ENCODE measurements at regions not wholly inside any gene's neighbourhood (a gene's known extent, or its start where the extent isn't known, plus 50 kb on each side); places are given as distances from the start of the nearest gene placed in this dataset.

- Histone ChIP-seq H3K4me3 (ENCODE audit: low read depth, low read length) (no peak overlapping the region), H3K27me3 (replicated peaks; ENCODE audit: control insufficient read depth, insufficient read depth, low read length) (no peaks in the 10 kb centered on the region), H3K9me3 (no peaks in the 10 kb centered on the region), H3K36me3 (ENCODE audit: control insufficient read depth, insufficient read depth, low read length) (no peaks in the 10 kb centered on the region), H3K4me1 (no peaks in the 10 kb centered on the region)
- Mint-ChIP-seq H3K9me3 (ENCODE audit: unreplicated experiment) (peaks cover 19% of the 10 kb centered on the region), H3K36me3 (ENCODE audit: insufficient read depth, unreplicated experiment) (no peaks in the 10 kb centered on the region), H3K27me3 (ENCODE audit: insufficient read depth, unreplicated experiment) (no peaks in the 10 kb centered on the region), H3K4me3 (ENCODE audit: unreplicated experiment) (no peak overlapping the region), H3K27ac (ENCODE audit: unreplicated experiment) (no peak overlapping the region), H3K4me1 (ENCODE audit: low read depth, unreplicated experiment) (no peaks in the 10 kb centered on the region)
- no peak for DNase-seq
- TF ChIP-seq, protein P1, sequence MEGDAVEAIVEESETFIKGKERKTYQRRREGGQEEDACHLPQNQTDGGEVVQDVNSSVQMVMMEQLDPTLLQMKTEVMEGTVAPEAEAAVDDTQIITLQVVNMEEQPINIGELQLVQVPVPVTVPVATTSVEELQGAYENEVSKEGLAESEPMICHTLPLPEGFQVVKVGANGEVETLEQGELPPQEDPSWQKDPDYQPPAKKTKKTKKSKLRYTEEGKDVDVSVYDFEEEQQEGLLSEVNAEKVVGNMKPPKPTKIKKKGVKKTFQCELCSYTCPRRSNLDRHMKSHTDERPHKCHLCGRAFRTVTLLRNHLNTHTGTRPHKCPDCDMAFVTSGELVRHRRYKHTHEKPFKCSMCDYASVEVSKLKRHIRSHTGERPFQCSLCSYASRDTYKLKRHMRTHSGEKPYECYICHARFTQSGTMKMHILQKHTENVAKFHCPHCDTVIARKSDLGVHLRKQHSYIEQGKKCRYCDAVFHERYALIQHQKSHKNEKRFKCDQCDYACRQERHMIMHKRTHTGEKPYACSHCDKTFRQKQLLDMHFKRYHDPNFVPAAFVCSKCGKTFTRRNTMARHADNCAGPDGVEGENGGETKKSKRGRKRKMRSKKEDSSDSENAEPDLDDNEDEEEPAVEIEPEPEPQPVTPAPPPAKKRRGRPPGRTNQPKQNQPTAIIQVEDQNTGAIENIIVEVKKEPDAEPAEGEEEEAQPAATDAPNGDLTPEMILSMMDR (IDR thresholded peaks at IDR 0.05; ENCODE audit: insufficient read depth in 1 of 2, low read depth in 1 of 2, low read length in 1 of 2, severe bottlenecking in 1 of 2, unreplicated experiment in 1 of 2) = no peak
- BruUV-seq (replicated peaks) = no TSS peak
- intact Hi-C loops (cut with micrococcal nuclease; ENCODE audit: unreplicated experiment) = no loop called here
- ChIA-PET POLR2A (no interaction called here), CTCF (no interaction called here)
These were observed 444.2 kb downstream of the SNAPC1 start for GRCh38 chr14:62206456-62206855.

DNA sequence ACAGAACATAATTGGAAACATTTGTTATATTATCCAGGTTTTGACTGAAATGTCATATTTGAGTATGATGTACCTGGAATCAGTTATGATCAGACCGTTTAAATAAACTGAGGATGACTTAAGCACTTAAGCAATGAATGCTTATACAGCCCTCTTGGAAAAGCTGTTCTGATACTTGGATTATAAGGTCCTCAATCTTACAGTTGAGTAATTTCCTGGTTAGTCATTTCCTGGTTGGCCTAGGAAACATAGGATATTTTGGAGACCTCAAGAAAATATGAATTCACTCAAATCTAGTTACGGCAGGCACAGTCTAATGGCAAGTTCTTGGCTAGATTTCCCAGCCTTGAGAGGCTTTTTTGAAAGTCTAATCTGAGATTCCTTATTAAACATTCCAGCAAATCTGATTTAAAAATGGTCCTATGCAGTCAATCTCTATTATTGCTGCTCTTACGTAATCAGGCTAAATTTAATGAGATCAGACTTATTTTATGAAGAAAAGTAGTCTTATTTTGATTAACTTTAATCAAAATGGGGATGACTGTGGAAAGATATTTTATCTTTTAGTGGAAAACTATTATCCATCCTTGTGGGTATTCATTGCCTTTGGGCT lies 447.2 kb downstream of the SNAPC1 start:
- H3K4me3 Mint-ChIP-seq (ENCODE audit: unreplicated experiment) = no peak overlapping the region
- ChIA-PET POLR2A (no interaction called here), CTCF (no interaction called here)
- BruUV-seq (replicated peaks) = no TSS peak
- TF ChIP-seq, protein P1 (IDR thresholded peaks at IDR 0.05; ENCODE audit: insufficient read depth in 1 of 2, low read depth in 1 of 2, low read length in 1 of 2, severe bottlenecking in 1 of 2, unreplicated experiment in 1 of 2) = no peak
- no peak overlapping the region for H3K27ac Mint-ChIP-seq (ENCODE audit: unreplicated experiment)
- H3K9me3 ChIP-seq = no peaks in the 10 kb centered on the region
- no peaks in the 10 kb centered on the region for H3K27me3 Mint-ChIP-seq (ENCODE audit: insufficient read depth, unreplicated experiment)
- intact Hi-C loops (cut with micrococcal nuclease; ENCODE audit: unreplicated experiment) = no loop called here
- peaks cover 19% of the 10 kb centered on the region for H3K9me3 Mint-ChIP-seq (ENCODE audit: unreplicated experiment)
- H3K27me3 ChIP-seq (replicated peaks; ENCODE audit: control insufficient read depth, insufficient read depth, low read length) = no peaks in the 10 kb centered on the region
- DNase-seq = no peak
- no peaks in the 10 kb centered on the region for H3K36me3 Mint-ChIP-seq (ENCODE audit: insufficient read depth, unreplicated experiment)
- no peaks in the 10 kb centered on the region for H3K4me1 Mint-ChIP-seq (ENCODE audit: low read depth, unreplicated experiment)
- no peaks in the 10 kb centered on the region for H3K36me3 ChIP-seq (ENCODE audit: control insufficient read depth, insufficient read depth, low read length)
- H3K4me1 ChIP-seq = no peaks in the 10 kb centered on the region
- no peak overlapping the region for H3K4me3 ChIP-seq (ENCODE audit: low read depth, low read length)

DNA sequence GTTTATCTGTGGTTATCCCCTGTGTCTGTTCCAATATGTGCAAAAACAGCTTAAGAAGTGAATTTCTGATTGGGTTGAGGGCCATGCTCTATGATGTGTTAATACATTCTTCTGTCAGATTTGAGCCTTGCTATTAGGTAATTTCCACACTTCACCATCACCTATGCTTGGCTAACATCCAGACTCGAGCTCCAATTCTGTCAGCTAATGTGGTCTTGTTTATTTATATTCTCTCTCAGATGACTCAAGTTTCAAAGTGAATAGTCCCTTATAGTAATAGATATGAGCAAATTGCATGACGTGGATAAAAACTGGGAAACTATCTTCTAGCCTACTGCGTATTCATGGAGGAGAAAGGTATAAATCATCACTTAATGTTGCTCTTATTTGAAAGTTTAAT lies 451.3 kb downstream of the SNAPC1 start:
- Mint-ChIP-seq H3K27me3 (ENCODE audit: insufficient read depth, unreplicated experiment) (no peaks in the 10 kb centered on the region), H3K4me3 (ENCODE audit: unreplicated experiment) (no peak overlapping the region), H3K36me3 (ENCODE audit: insufficient read depth, unreplicated experiment) (no peaks in the 10 kb centered on the region), H3K27ac (ENCODE audit: unreplicated experiment) (no peak overlapping the region), H3K9me3 (ENCODE audit: unreplicated experiment) (no peaks in the 10 kb centered on the region), H3K4me1 (ENCODE audit: low read depth, unreplicated experiment) (no peaks in the 10 kb centered on the region)
- POLR2A ChIA-PET = no interaction called here
- intact Hi-C loops (cut with micrococcal nuclease; ENCODE audit: unreplicated experiment) = no loop called here
- CTCF ChIA-PET = interaction anchor here (0.5 kb wide), 1 partner anchor 913 kb away, joined by 4 read pairs; no protein-coding TSS in a partner anchor
- DNase-seq = no peak
- Histone ChIP-seq H3K4me1 (no peaks in the 10 kb centered on the region), H3K9me3 (no peaks in the 10 kb centered on the region), H3K36me3 (ENCODE audit: control insufficient read depth, insufficient read depth, low read length) (no peaks in the 10 kb centered on the region), H3K27me3 (replicated peaks; ENCODE audit: control insufficient read depth, insufficient read depth, low read length) (no peaks in the 10 kb centered on the region), H3K4me3 (ENCODE audit: low read depth, low read length) (no peak overlapping the region)
- no TSS peak for BruUV-seq (replicated peaks)
- TF ChIP-seq, protein P1 (IDR thresholded peaks at IDR 0.05; ENCODE audit: insufficient read depth in 1 of 2, low read depth in 1 of 2, low read length in 1 of 2, severe bottlenecking in 1 of 2, unreplicated experiment in 1 of 2) = no peak
